NCI-H2107 (cell line): ENCODE measurements at regions not wholly inside any gene's neighbourhood (a gene's known extent, or its start where the extent isn't known, plus 50 kb on each side); places are given as distances from the start of the nearest gene placed in this dataset.
"Not testable (repeated sequence)": the region's sequence is repeated elsewhere in the genome, so short reads cannot be mapped to it uniquely, and the experiment has no call there.

Source experiments
- DNase-seq: peaks from one replicate; lab custom pipeline; 2025; lab: John Stamatoyannopoulos, UW

- DNase-seq, result not testable (repeated sequence)
These were observed 111.2 kb upstream of the DEFB108B start for GRCh38 chr11:71721840-71722239.

- DNase-seq, result not testable (repeated sequence)
These were observed 109.0 kb upstream of the DEFB108B start for GRCh38 chr11:71723991-71724390.

GRCh38 chr11:71730748-71731147 lies 102.3 kb upstream of the DEFB108B start:
- not testable (repeated sequence) for DNase-seq

- DNase-seq, result not testable (repeated sequence)
These were observed 98.6 kb upstream of the DEFB108B start for GRCh38 chr11:71734368-71734767.

DNA sequence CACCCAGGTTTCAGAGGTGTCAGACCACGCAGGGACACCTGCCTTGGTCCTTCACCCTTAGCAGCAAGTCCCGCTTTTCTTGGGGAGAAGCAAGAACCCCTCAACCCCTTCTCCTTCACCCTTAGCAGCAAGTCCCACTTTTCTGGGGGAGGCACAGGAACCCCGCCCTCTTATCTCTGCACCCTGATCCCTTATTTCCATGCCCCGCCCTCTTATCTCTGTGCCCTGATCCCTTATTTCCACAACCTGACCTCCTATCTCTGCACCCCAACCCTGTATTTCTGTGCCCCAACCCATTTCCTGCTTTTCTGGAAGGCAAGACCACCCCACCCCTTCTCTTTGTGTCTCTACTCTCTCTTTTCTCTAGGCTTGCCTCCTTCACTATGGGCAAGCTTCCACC lies 94.7 kb upstream of the DEFB108B start:
- not testable (repeated sequence) for DNase-seq

DNA sequence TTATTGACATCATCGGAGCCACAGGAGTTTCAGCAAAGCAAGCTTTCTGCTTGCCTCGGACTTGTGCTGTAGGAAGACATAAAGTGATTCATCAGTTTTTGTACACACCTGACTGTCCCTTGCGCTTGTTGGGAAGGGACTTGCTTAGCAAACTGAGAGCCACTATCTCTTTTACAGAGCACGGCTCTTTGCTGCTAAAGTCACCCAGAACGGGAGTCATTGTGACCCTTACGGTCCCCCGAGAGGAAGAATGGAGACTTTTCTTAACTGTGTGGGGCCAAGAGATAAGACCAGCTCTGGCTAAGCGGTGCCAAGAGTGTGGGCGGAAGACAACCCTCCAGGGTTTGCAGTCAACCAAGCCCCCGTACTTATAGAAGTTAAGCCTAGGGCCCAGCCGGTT lies 89.6 kb upstream of the DEFB108B start:
- DNase-seq, result not testable (repeated sequence)

DNA sequence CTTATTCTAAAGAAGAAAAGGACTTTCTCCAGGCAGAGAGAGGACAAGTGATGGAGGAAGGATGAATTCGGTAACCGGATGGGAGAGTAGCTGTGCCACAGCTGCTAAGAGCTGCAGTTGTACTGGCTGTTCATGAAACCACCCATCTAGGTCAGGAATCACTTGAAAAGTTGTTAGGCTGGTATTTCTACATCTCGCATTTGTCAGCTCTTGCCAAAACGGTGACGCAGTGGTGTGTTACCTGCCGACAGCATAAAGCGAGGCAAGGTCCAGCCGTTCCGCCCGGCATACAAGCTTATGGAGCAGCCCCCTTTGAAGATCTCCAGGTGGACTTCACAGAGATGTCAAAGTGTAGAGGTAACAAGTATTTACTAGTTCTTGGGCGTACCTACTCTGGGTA lies 87.3 kb upstream of the DEFB108B start:
- not testable (repeated sequence) for DNase-seq

DNA sequence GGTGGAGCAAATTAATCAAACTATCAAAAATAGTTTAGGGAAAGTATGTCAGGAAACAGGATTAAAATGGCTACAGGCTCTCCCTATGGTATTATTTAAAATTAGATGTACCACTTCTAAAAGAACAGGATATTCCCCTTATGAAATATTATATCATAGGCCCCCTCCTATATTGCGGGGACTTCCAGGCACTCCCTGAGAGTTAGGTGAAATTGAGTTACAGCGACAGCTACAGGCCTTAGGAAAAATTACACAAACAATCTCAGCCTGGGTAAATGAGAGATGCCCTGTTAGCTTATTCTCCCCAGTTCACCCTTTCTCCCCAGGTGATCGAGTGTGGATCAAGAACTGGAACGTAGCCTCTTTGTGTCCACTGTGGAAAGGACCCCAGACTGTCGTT lies 86.7 kb upstream of the DEFB108B start:
- not testable (repeated sequence) for DNase-seq

DNA sequence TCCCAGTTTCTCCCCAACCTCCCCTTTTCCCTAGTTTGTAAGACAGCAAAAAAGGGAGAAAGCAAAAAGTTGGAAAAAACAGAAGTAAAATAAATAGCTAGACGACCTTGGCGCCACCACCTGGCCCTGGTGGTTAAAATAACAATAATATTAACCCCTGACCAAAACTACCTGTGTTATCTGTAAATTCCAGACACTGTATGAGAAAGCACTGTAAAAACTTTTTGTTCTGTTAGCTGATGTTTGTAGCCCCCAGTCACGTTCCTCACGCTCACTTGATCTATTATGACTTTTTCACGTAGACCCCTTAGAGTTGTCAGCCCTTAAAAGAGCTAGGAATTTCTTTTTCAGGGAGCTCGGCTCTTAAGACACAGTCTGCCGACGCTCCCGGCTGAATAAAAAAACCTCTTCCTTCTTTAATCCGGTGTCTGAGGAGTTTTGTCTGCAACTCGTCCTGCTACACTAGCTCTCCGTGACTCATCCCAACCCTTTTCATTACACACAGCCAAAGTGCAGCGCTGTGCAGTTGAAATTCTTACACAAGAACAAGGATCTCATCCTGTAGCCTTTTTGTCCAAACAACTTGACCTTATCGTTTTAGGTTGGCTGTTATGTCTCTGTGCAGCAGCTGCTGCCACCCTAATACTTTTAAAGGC lies 83.9 kb upstream of the DEFB108B start:
- not testable (repeated sequence) for DNase-seq

DNA sequence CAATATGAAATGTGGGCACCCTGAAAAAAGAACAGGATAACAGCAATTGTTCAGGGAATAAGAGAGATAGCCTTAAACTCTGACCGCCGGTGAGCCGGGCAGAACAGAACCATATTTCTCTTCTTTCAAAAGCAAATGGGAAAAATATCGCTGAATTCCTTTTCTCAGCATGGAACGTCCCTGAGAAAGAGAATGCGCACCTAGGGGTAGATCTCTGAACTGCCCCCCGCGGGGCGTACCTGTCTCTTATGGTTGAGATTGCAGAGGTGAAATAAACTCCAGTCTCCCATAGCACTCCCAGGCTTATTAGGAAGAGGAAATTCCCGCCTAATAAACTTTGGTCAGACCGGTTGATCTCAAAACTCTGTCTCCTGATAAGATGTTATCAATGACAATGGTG lies 82.1 kb upstream of the DEFB108B start:
- DNase-seq, result not testable (repeated sequence)

- DNase-seq, result not testable (repeated sequence)
These were observed 68.1 kb upstream of the DEFB108B start for GRCh38 chr11:71764695-71765491.

DNA sequence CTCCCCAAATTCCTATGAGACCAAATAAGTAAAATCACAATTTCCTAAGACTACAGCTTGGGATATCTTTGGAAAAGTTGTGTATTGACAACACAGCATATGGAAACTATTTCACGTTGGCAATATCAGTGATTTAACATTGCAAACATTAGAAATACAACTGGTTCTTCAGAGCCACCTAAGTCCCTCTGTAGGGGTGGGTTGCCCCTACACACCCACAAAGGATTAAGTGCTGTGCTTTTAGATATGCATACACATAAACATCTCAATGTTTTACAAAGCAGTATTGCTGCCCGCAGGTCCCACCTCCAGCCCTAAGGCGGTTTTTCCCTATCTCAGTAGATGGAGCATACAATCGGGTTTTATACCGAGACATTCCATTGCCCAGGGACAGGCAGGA lies 66.0 kb upstream of the DEFB108B start:
- DNase-seq, result not testable (repeated sequence)

DNA sequence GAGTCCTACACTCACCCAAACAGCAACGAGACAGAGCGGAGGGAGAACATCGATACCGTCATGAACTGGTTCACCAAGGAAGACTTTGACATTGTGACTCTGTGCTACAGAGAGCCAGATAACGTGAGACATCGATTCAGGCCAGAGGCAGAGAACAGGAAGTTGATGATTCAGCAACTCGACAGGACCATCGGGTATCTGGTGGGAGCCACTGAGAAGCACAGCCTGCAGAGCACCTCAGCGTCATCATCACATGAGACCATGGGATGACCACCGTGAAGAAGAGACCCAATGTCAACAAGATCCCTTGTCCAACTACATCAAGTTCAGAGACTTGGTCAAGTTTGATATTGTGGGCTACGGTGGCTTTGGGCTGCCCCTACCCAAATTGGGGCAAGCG lies 60.8 kb upstream of the DEFB108B start:
- not testable (repeated sequence) for DNase-seq

GRCh38 chr11:71774603-71775222 lies 58.3 kb upstream of the DEFB108B start:
- DNase-seq, result no peak

DNA sequence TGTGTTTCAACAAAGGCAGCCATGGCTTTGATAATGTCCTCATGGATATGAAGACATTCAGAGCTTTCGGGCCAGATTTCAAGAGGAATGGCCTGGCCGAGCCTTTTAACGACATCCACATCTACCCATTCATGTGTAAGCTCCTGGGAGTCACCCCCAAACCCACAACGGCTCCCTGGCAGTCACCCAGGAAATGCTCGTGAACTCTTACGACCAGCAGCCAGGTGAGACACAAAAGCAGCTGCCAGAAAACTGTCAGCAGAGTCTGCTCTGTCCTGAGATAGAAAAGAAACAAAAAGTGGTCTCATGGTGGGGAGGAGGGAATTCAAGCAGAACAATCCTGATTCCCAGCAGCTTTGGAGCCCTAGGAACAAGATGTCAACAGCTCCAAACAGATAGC lies 52.9 kb upstream of the DEFB108B start:
- not testable (repeated sequence) for DNase-seq

DNA sequence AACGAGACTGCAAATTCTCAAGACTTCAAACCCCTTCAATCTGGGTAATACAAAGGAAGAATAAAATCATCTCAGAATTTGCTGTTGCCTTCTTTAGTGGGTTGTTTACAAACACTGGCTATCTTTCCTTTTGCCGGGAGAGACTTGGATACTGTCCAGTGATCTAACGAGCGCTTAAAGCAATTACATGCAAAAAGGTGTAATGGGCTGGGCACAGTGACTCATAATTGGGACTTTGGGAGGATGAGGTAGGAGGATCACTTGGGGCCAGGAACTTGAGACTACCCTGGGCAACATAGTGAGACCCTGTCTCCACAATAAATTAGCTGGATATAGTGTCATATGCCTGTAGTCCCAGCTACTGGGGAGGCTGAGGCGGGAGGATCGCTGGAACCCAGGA lies 52.2 kb upstream of the DEFB108B start:
- not testable (repeated sequence) for DNase-seq

GRCh38 chr11:71781491-71781890 lies 51.5 kb upstream of the DEFB108B start:
- DNase-seq, result not testable (repeated sequence)

DNA sequence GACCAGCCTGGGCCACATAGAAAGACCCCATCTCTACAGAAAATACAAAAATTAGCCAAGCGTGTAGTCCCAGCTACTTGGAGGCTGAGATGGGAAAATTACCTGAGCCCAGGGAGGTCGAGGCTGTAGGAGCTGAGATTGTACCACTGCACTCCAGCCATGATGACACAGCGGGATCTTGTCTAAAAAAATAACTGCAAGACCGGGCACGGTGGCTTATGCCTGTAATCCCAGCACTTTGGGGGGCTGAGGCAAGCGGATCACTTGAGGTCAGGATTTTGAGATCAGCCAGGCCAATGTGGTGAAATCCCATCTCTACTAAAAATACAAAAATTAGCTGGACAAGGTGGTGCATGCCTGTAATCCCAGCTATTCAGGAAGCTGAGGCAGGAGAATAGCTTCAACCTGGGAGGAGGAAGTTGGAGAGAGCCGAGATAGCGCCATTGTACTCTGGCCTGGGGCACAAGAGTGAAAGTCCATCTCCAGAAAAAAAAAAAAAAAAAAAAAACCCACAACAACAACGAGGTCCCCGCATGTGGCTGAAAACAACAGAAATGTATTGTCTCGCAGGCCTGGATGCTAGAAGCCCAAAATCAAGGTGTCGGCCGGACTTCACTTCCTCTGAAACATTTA lies 50.7 kb upstream of the DEFB108B start:
- not testable (repeated sequence) for DNase-seq

GRCh38 chr11:71783191-71783590 lies 49.8 kb upstream of the DEFB108B start:
- not testable (repeated sequence) for DNase-seq
